HG03095 (cell line): ENCODE measurements at regions not wholly inside any gene's neighbourhood (a gene's known extent, or its start where the extent isn't known, plus 50 kb on each side); places are given as distances from the start of the nearest gene placed in this dataset.

ENCODE experiments used
- ATAC-seq: cut with Tn5 transposase; IDR thresholded peaks from one replicate; pipeline ENCODE4 v1.9.1; 2021; ENCODE audit warnings: moderate library complexity; ENCODE audit not compliant: unreplicated experiment

DNA sequence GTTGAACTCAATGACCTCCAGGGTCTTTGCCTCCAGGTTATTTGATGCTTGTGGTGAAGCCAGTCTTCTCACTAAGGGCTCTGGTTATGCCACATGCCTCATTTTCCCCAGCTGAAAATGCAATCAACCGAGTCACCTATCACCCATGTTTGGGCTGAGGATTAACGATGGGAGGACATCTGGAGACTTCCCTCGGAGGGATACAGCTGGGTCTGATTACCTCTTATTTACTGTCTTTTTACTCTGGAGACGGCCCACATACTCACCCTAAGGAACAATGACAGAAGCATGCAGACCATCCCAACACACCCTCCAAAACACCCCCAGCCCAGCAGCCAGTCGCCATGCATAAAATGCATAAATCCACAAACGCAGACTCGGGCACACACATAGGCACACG, 187.4 kb downstream of the OPA1 start:
- ATAC-seq: no peak

DNA sequence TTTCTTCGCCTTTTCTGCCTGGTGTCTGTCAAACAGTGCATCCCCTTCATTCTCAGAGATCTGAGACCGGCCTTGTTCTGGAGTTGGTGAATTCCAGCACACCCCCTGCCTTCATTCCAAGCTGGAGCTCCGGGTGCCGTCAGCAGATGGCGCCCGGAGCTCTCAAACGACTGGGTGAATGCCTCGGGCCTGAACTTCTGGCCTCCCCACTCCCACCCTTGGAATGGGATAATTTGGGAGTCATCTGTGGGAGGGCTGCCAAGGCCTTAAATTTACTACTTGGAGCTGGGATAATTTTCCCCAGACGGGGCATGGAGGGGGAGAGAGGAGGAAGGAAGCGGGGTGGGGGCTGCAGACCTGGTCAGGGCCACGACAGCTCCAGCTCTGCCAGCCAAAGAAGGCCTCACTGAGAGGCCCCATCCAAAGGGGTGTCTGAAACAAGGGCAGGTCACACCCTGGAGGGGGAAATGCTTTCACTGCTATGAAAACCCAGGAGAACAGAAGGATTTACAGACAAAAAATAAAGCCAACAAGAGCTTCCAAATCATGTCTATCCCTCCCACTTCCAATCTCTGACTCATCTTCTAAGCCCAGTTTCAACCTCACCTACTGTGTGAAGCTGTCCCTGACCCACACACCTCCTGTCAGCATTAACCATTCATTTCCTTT, 187.9 kb downstream of the OPA1 start:
- ATAC-seq: no peak

- ATAC-seq: no peak
Observed at GRCh38 chr3:193782276-193782647, 189.3 kb downstream of the OPA1 start.

DNA sequence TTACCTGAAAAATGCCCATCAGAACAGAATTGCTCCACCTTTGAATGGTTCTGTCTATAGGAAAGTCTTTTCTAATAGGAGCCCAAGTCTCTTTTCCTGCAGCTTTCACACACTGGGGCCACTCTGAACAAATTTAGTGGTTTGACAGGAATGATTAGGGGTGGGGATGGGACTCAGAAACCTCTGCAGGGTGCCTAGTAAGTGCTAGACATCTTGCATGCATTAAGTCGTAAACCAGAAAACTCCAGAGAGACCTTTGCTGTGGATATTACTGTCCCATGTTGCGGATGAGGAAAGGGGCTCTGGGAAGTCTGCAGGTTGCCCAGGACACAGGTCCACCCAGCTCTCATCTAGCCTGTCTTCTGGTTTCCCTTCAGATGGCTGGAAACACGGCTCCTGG, 189.7 kb downstream of the OPA1 start:
- no peak for ATAC-seq

- no peak for ATAC-seq
Observed at GRCh38 chr3:193783166-193783896, 190.3 kb downstream of the OPA1 start.

- ATAC-seq: no peak
Observed at GRCh38 chr3:193784822-193785221, 191.8 kb downstream of the OPA1 start.

GRCh38 chr3:193787496-193787870, 194.5 kb downstream of the OPA1 start:
- ATAC-seq: no peak

DNA sequence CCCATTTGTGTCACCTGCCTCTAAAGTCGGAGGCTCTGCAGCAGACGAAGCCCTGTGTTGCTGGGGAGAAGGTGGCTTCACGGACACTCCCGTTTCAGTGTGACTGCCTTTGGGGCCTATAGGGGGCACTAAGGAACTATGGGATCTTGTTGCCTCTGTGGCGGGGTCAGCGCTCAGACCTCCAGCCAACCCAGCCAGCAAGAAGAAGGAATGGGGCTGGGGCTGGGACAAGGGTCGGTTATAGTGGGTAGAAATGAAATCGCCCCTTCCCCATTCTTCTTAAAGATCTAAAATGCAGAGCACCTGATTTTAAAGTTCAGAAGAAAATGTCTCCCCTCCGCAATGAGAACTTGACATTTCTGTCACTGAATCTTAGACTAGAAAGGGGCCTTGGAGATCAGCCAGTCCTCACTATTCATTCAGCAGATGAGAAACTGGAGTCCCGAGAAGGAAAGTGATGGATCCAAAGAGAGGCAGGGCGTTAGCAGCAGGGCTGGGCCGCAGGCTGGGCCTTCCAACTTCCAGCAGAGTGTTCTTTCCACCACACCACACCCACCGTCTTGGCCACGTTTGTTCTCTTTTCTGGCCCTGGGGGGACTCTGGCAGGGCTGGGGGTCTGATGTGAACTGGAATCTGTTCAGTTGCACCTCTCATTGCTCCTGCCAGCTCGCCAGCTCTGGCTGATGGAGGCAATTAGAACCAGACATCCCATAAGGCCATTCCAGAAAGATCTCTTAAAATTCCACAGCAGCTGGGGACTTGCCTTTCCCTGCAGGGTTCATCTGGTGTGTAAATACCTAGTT, 195.4 kb downstream of the OPA1 start:
- ATAC-seq: peak; percentile 80

DNA sequence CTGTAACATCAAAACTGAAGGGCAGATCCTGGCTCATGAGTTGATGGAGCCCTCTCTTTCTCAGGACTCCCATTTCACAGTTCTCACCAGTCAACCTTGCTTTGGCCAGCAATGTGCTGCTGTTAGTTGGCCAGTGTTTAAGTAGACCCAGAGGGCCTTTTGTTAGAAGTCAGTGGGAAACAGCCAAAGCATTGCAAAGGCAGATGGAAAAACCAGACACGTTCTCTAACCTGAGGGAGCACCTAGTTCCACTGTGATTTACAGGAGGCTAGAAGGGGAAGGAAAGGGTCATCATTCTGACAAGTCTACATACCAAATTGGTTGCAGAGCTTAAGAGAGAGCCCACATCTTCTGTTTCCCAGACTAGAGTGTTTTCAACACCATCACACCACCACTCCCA, 196.4 kb downstream of the OPA1 start:
- ATAC-seq: no peak

DNA sequence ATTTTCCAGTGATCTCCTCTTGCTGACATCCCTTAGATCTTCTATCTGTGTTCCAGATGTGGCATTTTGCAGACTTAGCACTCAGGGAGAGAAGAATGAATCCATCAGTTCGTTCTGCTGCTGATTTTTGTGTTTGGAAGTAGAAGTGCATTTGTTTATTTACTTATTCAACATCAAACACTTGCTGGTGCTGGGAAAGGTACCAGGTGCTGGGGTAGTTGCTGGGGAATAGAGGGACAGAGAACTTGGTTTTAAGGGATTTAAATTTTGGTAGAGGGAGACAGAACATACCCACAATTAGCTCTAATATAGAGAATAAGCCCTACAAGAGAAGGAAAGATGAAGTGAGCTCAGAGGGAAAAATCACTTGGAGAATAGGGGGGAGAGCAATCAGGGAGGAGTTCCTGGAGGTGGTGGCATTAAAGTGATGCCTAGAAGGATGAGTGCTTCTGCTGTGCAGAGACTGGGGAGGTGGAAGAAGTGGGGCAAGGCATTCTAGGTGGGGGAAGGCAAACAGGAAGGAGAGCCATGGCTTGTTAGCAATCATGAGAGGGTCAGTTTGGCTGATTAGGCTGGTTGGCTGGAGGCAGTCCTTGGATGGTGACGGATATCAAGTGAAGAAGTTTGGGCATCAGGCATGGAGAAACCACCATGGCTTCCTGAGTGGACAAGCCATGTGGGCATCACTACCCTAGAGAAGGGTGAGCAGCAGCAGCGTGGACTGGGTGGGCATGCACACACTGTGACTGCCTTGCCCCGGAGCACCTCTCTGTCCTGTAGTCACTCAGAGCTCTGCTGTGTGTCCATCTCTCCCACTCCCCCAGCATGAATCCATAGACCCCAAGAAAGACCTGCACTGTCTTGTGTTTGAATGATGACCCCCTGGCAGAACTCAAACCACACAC, 197.3 kb downstream of the OPA1 start:
- ATAC-seq: no peak

DNA sequence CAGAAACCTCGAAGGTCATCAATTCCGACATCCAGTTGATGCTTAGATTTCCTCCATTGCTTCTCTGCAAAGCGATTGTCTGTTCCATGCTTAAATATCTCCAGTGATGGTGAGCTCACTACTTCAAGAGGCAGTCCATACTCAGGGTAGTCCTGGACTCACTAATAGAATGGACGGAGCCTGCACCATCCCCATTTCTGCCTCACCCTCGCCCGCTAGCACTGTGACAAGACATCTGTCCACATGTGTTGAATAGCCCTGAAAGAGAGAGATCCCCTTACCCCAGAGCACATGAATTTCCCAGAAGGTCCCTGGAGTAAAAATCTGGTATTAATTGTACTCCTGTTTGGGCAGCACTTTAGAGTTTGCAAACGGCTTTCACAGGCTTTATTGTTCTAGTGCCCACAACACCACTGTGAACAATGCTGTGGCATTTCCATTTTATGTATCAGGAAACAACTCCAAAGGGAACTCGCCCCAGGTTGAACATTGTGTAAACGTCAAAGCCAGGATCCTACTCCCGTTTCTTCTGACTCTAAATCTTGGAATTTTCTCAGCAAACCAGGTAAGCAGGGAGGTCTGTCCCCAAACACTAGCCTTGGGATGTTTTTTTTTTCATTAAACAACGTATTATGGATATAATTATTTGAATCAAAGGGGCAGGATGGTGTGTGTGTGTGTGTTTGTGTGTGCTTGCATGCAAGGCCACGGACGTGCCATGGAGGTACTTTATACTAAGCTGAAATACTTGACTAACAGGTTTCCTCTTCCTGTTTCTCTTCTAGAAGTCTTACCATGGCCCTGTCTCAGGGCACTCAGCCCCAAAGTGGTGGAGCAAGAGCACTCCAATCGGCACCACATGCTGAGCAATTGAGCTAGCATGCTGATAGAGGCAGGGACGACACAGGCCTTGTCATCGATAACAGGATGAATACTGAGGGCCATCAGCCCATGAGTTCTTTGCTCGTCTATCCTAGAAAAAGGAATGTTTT, 198.3 kb downstream of the OPA1 start:
- no peak for ATAC-seq

DNA sequence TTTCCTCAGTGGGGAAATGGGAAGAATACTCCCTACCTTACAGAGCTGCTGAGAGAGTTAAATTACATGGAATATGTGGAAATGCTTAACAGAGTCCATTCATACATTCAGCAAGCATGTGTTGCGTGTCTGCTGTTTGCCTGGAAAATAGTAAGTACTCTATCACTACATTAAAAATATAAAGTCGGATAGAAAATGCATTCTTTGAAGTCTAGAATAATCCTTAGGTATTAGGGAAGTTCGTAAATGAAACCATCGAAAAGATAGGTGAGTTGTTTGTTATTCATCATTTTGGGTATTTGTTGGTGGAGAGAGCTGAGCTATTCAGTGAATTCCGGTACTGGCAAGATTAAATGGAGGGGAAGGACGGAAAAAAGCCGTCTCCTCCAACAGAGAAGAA, 200.1 kb downstream of the OPA1 start:
- no peak for ATAC-seq

GRCh38 chr3:193794002-193794881, 201.2 kb downstream of the OPA1 start:
- no peak for ATAC-seq

GRCh38 chr3:193795062-193795690, 202.2 kb downstream of the OPA1 start:
- ATAC-seq: no peak

DNA sequence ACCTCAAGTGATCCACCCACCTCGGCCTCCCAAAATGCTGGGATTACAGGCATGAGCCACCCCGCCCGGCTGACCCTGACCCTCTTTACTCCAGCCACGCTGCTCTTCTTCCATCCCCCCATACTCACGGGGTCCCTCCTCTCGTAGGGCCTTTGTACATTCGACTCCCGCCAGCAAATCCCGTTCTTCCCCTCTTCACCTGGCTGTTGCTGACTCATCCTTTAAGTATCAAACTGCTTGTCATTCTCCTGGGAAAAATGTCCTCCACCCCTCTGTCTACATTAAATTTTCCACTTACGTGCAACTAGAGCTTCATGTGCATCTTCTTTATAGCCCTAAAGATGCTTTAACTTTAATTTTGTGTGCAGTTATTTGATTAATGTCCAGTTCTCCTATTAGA, 203.1 kb downstream of the OPA1 start:
- ATAC-seq: no peak

GRCh38 chr3:193797566-193797965, 204.6 kb downstream of the OPA1 start:
- no peak for ATAC-seq

DNA sequence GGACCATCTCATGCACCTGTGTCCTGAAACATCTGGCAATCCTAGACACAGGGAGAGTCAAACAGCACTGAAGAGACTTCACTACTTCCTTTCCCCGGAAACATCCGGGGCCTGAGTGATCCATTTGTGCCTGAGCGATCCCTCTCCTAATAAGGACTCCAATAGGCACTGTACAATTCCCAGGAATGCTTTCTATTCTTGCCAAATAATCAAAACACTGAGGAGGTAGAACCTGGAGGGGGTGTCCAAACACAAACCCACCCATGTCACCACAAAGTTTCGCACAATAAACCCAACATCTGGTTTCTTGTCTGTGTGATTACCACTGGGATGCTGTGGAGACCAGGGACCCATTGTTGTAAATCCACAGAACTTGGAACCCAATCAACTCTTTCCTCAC, 205.0 kb downstream of the OPA1 start:
- no peak for ATAC-seq
